ENCODE measurements at regions not wholly inside any gene's neighbourhood (a gene's known extent, or its start where the extent isn't known, plus 50 kb on each side); places are given as distances from the start of the nearest gene placed in this dataset.

- peak; percentile 75 for TF ChIP-seq CTCF (IDR thresholded peaks at IDR 0.05)
- Mint-ChIP-seq H3K36me3 (ENCODE audit: low read depth) (no peaks in the 10 kb centered on the region), H3K9me3 (no peaks in the 10 kb centered on the region), H3K27me3 (ENCODE audit: low read depth, poor library complexity) (peaks cover 3% of the 10 kb centered on the region), H3K27ac (no peak overlapping the region), H3K4me1 (peaks cover 33% of the 10 kb centered on the region), H3K4me3 (no peak overlapping the region)
- peak; percentile 29 for DNase-seq
Measured at GRCh38 chr11:22920939-22921565, 60.8 kb upstream of the CCDC179 start.

- Mint-ChIP-seq H3K36me3 (ENCODE audit: low read depth) (no peaks in the 10 kb centered on the region), H3K4me3 (no peak overlapping the region), H3K27ac (peak overlapping the region; percentile 86), H3K9me3 (no peaks in the 10 kb centered on the region), H3K4me1 (peaks cover 33% of the 10 kb centered on the region), H3K27me3 (ENCODE audit: low read depth, poor library complexity) (peaks cover 3% of the 10 kb centered on the region)
- TF ChIP-seq CTCF (IDR thresholded peaks at IDR 0.05): no peak
- no peak for DNase-seq
Measured at GRCh38 chr11:22922672-22923071, 62.4 kb upstream of the CCDC179 start.

DNA sequence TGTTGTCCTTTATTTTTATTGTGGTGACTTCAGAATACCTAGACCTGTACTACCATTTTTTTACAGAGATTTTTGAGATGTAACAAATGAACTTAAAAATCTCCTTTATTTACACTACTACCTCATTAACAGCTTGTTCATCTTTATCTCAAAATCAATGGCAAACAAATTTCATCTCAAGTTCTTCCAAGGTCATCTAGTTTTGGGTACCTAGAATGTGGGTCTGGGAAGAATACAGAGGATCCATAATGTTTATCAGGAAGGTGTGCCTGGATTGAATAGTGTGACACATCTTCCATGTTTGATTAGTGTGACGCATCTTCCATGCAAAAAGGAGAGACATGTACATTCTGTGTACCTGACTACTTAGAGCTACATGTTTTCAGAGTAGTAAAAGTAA is 63.3 kb upstream of the CCDC179 start:
- DNase-seq: no peak
- no peak for TF ChIP-seq CTCF (IDR thresholded peaks at IDR 0.05)
- peaks cover 33% of the 10 kb centered on the region for H3K4me1 Mint-ChIP-seq
- no peaks in the 10 kb centered on the region for H3K36me3 Mint-ChIP-seq (ENCODE audit: low read depth)
- peaks cover 3% of the 10 kb centered on the region for H3K27me3 Mint-ChIP-seq (ENCODE audit: low read depth, poor library complexity)
- no peaks in the 10 kb centered on the region for H3K9me3 Mint-ChIP-seq
- no peak overlapping the region for H3K4me3 Mint-ChIP-seq
- H3K27ac Mint-ChIP-seq: no peak overlapping the region

- H3K9me3 Mint-ChIP-seq: no peaks in the 10 kb centered on the region
- H3K27ac Mint-ChIP-seq: no peak overlapping the region
- no peak overlapping the region for H3K4me3 Mint-ChIP-seq
- peaks cover 3% of the 10 kb centered on the region for H3K27me3 Mint-ChIP-seq (ENCODE audit: low read depth, poor library complexity)
- DNase-seq: no peak
- peaks cover 16% of the 10 kb centered on the region for H3K4me1 Mint-ChIP-seq
- no peaks in the 10 kb centered on the region for H3K36me3 Mint-ChIP-seq (ENCODE audit: low read depth)
- no peak for TF ChIP-seq CTCF (IDR thresholded peaks at IDR 0.05)
Measured at GRCh38 chr11:22926341-22926740, 66.1 kb upstream of the CCDC179 start.

DNA sequence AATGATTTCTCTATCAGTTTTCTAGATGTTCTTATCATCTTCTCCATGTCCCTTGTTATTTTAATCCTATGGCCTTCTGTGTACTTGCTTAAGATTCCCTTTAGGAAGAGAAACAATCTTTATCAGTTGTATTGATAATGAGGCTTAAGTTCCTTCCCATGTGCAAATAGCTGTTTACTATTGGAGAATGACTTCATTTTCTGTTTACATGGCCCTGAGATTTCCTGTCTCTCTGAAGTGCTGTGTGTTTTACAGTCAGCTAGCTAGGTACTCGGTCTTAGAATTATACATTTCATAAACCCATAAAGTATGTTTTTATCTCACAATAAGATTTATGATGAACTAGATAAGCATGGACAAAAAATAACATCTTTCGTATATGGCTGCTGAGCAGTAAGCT is 67.5 kb upstream of the CCDC179 start:
- no peak for TF ChIP-seq CTCF (IDR thresholded peaks at IDR 0.05)
- Mint-ChIP-seq H3K36me3 (ENCODE audit: low read depth) (no peaks in the 10 kb centered on the region), H3K9me3 (no peaks in the 10 kb centered on the region), H3K4me1 (peaks cover 6% of the 10 kb centered on the region), H3K4me3 (no peak overlapping the region), H3K27ac (no peak overlapping the region), H3K27me3 (ENCODE audit: low read depth, poor library complexity) (no peaks in the 10 kb centered on the region)
- DNase-seq: no peak

GRCh38 chr11:22928207-22928917 is 68.1 kb upstream of the CCDC179 start:
- DNase-seq: no peak
- no peaks in the 10 kb centered on the region for H3K9me3 Mint-ChIP-seq

More at GRCh38 chr11:22928207-22928917, 68.1 kb upstream of the CCDC179 start:
- TF ChIP-seq CTCF (IDR thresholded peaks at IDR 0.05): no peak
- Mint-ChIP-seq H3K27ac (no peak overlapping the region), H3K27me3 (ENCODE audit: low read depth, poor library complexity) (no peaks in the 10 kb centered on the region), H3K4me1 (peaks cover under 1% of the 10 kb centered on the region), H3K36me3 (ENCODE audit: low read depth) (no peaks in the 10 kb centered on the region), H3K4me3 (no peak overlapping the region)
